Caco-2 (cell line): ENCODE measurements at regions not wholly inside any gene's neighbourhood (a gene's known extent, or its start where the extent isn't known, plus 50 kb on each side); places are given as distances from the start of the nearest gene placed in this dataset.

Experiments
- BruUV-seq: library from RNA; stranded (reverse); fragments of 400-500 nt; replicated peaks from 2 replicates; lab custom pipeline; 2021; lab: Mats Ljungman, UMichigan
- CTCF ChIA-PET: fragments of 300-600 bp; sonication (Branson Sonifier 250); formaldehyde crosslinking; loops from one replicate; lab custom pipeline; 2022; ENCODE audit warnings: antibody characterized with exemption; lab: Charles Lee
- POLR2A ChIA-PET: fragments of 300-600 bp; sonication (Branson Sonifier 250); formaldehyde crosslinking; loops from one replicate; lab custom pipeline; 2022; ENCODE audit warnings: antibody characterized with exemption; lab: Charles Lee
- DNase-seq, 2 experiments: peaks; one replicate each; pipeline versions ENCODE4 v3.0.0 to v3.0.0-alpha.2; 2020 to 2022
- H3K27me3 ChIP-seq: replicated peaks from 2 replicates; pipeline ENCODE4 v1.6.0; 2011; ENCODE audit warnings: low read length; ENCODE audit not compliant: control insufficient read depth, insufficient read depth
- H3K36me3 ChIP-seq: 2 replicates; pipeline ENCODE4 v1.5.1; 2011; ENCODE audit warnings: low read length; ENCODE audit not compliant: control insufficient read depth, insufficient read depth
- H3K4me1 ChIP-seq: fragments of 250-450 bp; sonication (Bioruptor Pico); 2 replicates; pipeline ENCODE4 v1.5.1; 2020; ENCODE audit warnings: mild to moderate bottlenecking
- H3K4me3 ChIP-seq: 2 replicates; pipeline ENCODE4 v1.5.1; 2011; ENCODE audit warnings: low read depth, mild to moderate bottlenecking, control low read depth, low read length
- H3K9me3 ChIP-seq: fragments of 250-450 bp; sonication (Bioruptor Pico); 2 replicates; pipeline ENCODE4 v1.5.1; 2020; ENCODE audit warnings: mild to moderate bottlenecking, moderate library complexity
- H3K27ac Mint-ChIP-seq: one replicate; pipeline ENCODE4 v1.8.0; 2022; ENCODE audit warnings: mixed read lengths; ENCODE audit not compliant: unreplicated experiment
- H3K27me3 Mint-ChIP-seq: one replicate; pipeline ENCODE4 v1.8.0; 2022; ENCODE audit warnings: mixed read lengths; ENCODE audit not compliant: insufficient read depth, unreplicated experiment
- H3K36me3 Mint-ChIP-seq: one replicate; pipeline ENCODE4 v1.8.0; 2022; ENCODE audit warnings: mild to moderate bottlenecking, mixed read lengths; ENCODE audit not compliant: insufficient read depth, unreplicated experiment
- H3K4me1 Mint-ChIP-seq: one replicate; pipeline ENCODE4 v1.8.0; 2022; ENCODE audit warnings: low read depth, mixed read lengths; ENCODE audit not compliant: unreplicated experiment
- H3K4me3 Mint-ChIP-seq: one replicate; pipeline ENCODE4 v1.8.0; 2022; ENCODE audit warnings: mild to moderate bottlenecking, moderate library complexity, mixed read lengths; ENCODE audit not compliant: unreplicated experiment
- H3K9me3 Mint-ChIP-seq: one replicate; pipeline ENCODE4 v1.8.0; 2022; ENCODE audit warnings: mixed read lengths; ENCODE audit not compliant: unreplicated experiment
- CTCF ChIP-seq, 2 experiments: fragments of 200-600 bp in 1 of 2; IDR thresholded peaks; 1 replicate in 1 of 2; 2 replicates in 1 of 2; pipeline versions ENCODE4 v1.5.1 to v1.8.0; 2011 to 2022; ENCODE audit warnings: antibody characterized with exemption in 1 of 2, control low read depth in 1 of 2, inconsistent platforms in 1 of 2, low read depth in 1 of 2, low read length in 1 of 2, mild to moderate bottlenecking in 1 of 2, moderate library complexity in 1 of 2; ENCODE audit not compliant: insufficient read depth in 1 of 2, severe bottlenecking in 1 of 2, unreplicated experiment in 1 of 2
- intact Hi-C: fragments of 100-400 bp; cut with micrococcal nuclease; formaldehyde crosslinking; loops from one replicate; pipeline ENCODE4 v1.10.0; 2022; ENCODE audit not compliant: unreplicated experiment

- Histone ChIP-seq H3K4me1 (peaks cover 33% of the 10 kb centered on the region), H3K9me3 (peaks cover 12% of the 10 kb centered on the region), H3K36me3 (no peaks in the 10 kb centered on the region), H3K4me3 (no peak overlapping the region), H3K27me3 (no peaks in the 10 kb centered on the region)
- Mint-ChIP-seq H3K27ac (peak overlapping the region; percentile 75), H3K36me3 (peaks cover 29% of the 10 kb centered on the region), H3K9me3 (peaks cover 38% of the 10 kb centered on the region), H3K4me1 (peaks cover 42% of the 10 kb centered on the region), H3K27me3 (no peaks in the 10 kb centered on the region), H3K4me3 (peak overlapping the region; percentile 13)
- POLR2A ChIA-PET: no interaction called here
- no TSS peak for BruUV-seq
- CTCF ChIA-PET: no interaction called here
- no peak for TF ChIP-seq CTCF (IDR thresholded peaks at IDR 0.05; ENCODE audit: insufficient read depth in 1 of 2, low read depth in 1 of 2, low read length in 1 of 2, severe bottlenecking in 1 of 2, unreplicated experiment in 1 of 2)
- intact Hi-C loops: loop anchor here (1.0 to 5.0 kb wide), 6 partner anchors 40 to 735 kb away; partner anchors contain the start of gene IRX3
- DNase-seq: no peak
These were observed 303.0 kb upstream of the IRX5 start for GRCh38 chr16:54627616-54628015.

- Histone ChIP-seq H3K9me3 (peaks cover 13% of the 10 kb centered on the region), H3K36me3 (no peaks in the 10 kb centered on the region), H3K27me3 (no peaks in the 10 kb centered on the region), H3K4me3 (no peak overlapping the region), H3K4me1 (peaks cover 22% of the 10 kb centered on the region)
- Mint-ChIP-seq H3K27me3 (no peaks in the 10 kb centered on the region), H3K4me1 (peaks cover 21% of the 10 kb centered on the region), H3K4me3 (no peak overlapping the region), H3K9me3 (peaks cover 36% of the 10 kb centered on the region), H3K27ac (no peak overlapping the region), H3K36me3 (peaks cover 16% of the 10 kb centered on the region)
- ChIA-PET CTCF (no interaction called here), POLR2A (no interaction called here)
- BruUV-seq: no TSS peak
- DNase-seq: no peak
- intact Hi-C loops: no loop called here
- no peak for TF ChIP-seq CTCF (IDR thresholded peaks at IDR 0.05; ENCODE audit: insufficient read depth in 1 of 2, low read depth in 1 of 2, low read length in 1 of 2, severe bottlenecking in 1 of 2, unreplicated experiment in 1 of 2)
These were observed 307.0 kb upstream of the IRX5 start for GRCh38 chr16:54623636-54624035.

- peaks cover 10% of the 10 kb centered on the region for H3K4me1 Mint-ChIP-seq
- BruUV-seq: no TSS peak
- no peaks in the 10 kb centered on the region for H3K27me3 Mint-ChIP-seq
- Histone ChIP-seq H3K9me3 (peaks cover 13% of the 10 kb centered on the region; the same call in 1 of the 2 replicates), H3K36me3 (no peaks in the 10 kb centered on the region), H3K4me3 (no peak overlapping the region), H3K27me3 (no peaks in the 10 kb centered on the region), H3K4me1 (peaks cover 6% of the 10 kb centered on the region; the same call in 1 of the 2 replicates)
- intact Hi-C loops: no loop called here
- CTCF ChIA-PET: no interaction called here
- no peak for TF ChIP-seq CTCF (IDR thresholded peaks at IDR 0.05; ENCODE audit: insufficient read depth in 1 of 2, low read depth in 1 of 2, low read length in 1 of 2, severe bottlenecking in 1 of 2, unreplicated experiment in 1 of 2)
- POLR2A ChIA-PET: no interaction called here
- H3K36me3 Mint-ChIP-seq: peaks cover 6% of the 10 kb centered on the region
- H3K4me3 Mint-ChIP-seq: no peak overlapping the region
- no peak overlapping the region for H3K27ac Mint-ChIP-seq
- DNase-seq: no peak
- peaks cover 27% of the 10 kb centered on the region for H3K9me3 Mint-ChIP-seq
These were observed 310.5 kb upstream of the IRX5 start for GRCh38 chr16:54620197-54620596.
